Astrocyte (in vitro differentiated cells and primary cell): ENCODE measurements at regions not wholly inside any gene's neighbourhood (a gene's known extent, or its start where the extent isn't known, plus 50 kb on each side); places are given as distances from the start of the nearest gene placed in this dataset.

ENCODE experiments used
- CTCF ChIP-seq: IDR thresholded peaks from 2 replicates; pipeline ENCODE4 v1.5.1; 2011; ENCODE audit warnings: low read depth, mild to moderate bottlenecking, inconsistent platforms, low read length, moderate library complexity; ENCODE audit not compliant: insufficient read depth
- EZH2 ChIP-seq: IDR thresholded peaks from 2 replicates; pipeline ENCODE4 v1.6.1; 2012; ENCODE audit warnings: mild to moderate bottlenecking, low read length, inconsistent platforms; ENCODE audit not compliant: insufficient read depth

GRCh38 chr4:162347156-162347841 lies 183.5 kb upstream of the FSTL5 start:
- TF ChIP-seq CTCF, result no peak
- TF ChIP-seq EZH2, result no peak
